ENCODE measurements at regions not wholly inside any gene's neighbourhood (a gene's known extent, or its start where the extent isn't known, plus 50 kb on each side); places are given as distances from the start of the nearest gene placed in this dataset.

DNA sequence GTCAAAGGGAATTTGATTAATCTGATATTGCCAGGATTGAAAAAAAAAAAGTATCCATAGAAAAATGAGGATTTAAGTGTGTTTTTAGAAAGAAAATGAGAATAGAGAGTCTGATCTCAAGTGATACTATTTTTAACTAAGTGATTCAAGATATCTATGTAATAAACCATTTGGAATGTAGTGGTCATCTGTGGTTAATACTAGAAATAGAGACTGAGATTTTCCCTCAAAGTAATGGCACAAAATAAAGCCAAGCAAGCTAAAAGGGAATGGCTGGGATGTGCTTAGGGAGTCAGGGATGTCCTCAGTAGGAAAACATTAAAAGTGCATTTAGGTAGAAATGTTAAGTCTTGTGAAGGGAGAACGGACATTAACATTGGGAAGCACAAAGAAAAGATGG lies 90.6 kb downstream of the FBXO4 start:
- no peak for TF ChIP-seq SUZ12 (IDR thresholded peaks at IDR 0.05; ENCODE audit: extremely low read depth, insufficient read depth, insufficient read length)
- no peak for TF ChIP-seq ZNF274 (IDR thresholded peaks at IDR 0.05; ENCODE audit: low read depth, low read length)
